Ovary (tissue), 3 donors: ENCODE measurements at regions not wholly inside any gene's neighbourhood (a gene's known extent, or its start where the extent isn't known, plus 50 kb on each side); places are given as distances from the start of the nearest gene placed in this dataset.

Source experiments
- CTCF ChIP-seq, 3 donors: fragments of 450-650 bp in 2 of 3; fragments of 200-600 bp in 1 of 3; IDR thresholded peaks; one replicate each; pipeline versions ENCODE4 v1.5.1 to v1.8.0; 2016 to 2022; ENCODE audit warnings: antibody characterized with exemption in 3 of 3, mild to moderate bottlenecking in 1 of 3
- POLR2A ChIP-seq: fragments of 450-650 bp; IDR thresholded peaks from one replicate; pipeline ENCODE4 v1.6.1; 2017; ENCODE audit warnings: antibody characterized with exemption, mild to moderate bottlenecking, moderate library complexity
- donor health status: DM: no; HTN: no; CAD: no.

GRCh38 chr1:239263801-239264200 is 122.6 kb upstream of the CHRM3 start:
- TF ChIP-seq CTCF (IDR thresholded peaks at IDR 0.05) (no peak), POLR2A (no peak)
